Uterus (tissue), 3 donors: ENCODE measurements at regions not wholly inside any gene's neighbourhood (a gene's known extent, or its start where the extent isn't known, plus 50 kb on each side); places are given as distances from the start of the nearest gene placed in this dataset.

Source experiments
- DNase-seq, 2 donors: peaks; one replicate each; pipeline ENCODE4 v3.0.0-alpha.2; 2019 to 2020
- H3K27ac ChIP-seq, 2 donors: fragments of 200-600 bp; sonication (generic); 1 replicate in 1 of 2; 2 replicates in 1 of 2; pipeline ENCODE4 v1.5.1; 2016 to 2018
- H3K27me3 ChIP-seq, 2 donors: fragments of 200-600 bp; sonication (generic); one replicate each; pipeline ENCODE4 v1.5.1; 2018 to 2019; ENCODE audit warnings: control low read depth in 1 of 2
- H3K36me3 ChIP-seq, 2 donors: fragments of 200-600 bp; sonication (generic); one replicate each; pipeline ENCODE4 v1.5.1; 2019; ENCODE audit warnings: control low read depth in 1 of 2
- H3K4me1 ChIP-seq, 2 donors: fragments of 200-600 bp; sonication (generic); one replicate each; pipeline ENCODE4 v1.5.1; 2018 to 2019; ENCODE audit warnings: control low read depth in 1 of 2
- H3K4me3 ChIP-seq, 2 donors: fragments of 200-600 bp; sonication (generic); 1 replicate in 1 of 2; 2 replicates in 1 of 2; pipeline ENCODE4 v1.5.1; 2018 to 2019; ENCODE audit warnings: mild to moderate bottlenecking in 1 of 2
- H3K9me3 ChIP-seq, 2 donors: fragments of 200-600 bp; sonication (generic); one replicate each; pipeline ENCODE4 v1.5.1; 2019; ENCODE audit warnings: control low read depth in 1 of 2
- CTCF ChIP-seq, 4 experiments: fragments of 200-600 bp in 2 of 4; fragments of 450-650 bp in 2 of 4; sonication (generic) in 2 of 4; IDR thresholded peaks; one replicate each; pipeline ENCODE4 v1.5.1; 2016 to 2019; ENCODE audit warnings: antibody characterized with exemption in 4 of 4, mild to moderate bottlenecking in 2 of 4, moderate library complexity in 1 of 4
- POLR2A ChIP-seq, 2 donors: fragments of 450-650 bp; IDR thresholded peaks; one replicate each; pipeline ENCODE4 v1.6.1; 2016; ENCODE audit warnings: antibody characterized with exemption in 2 of 2, mild to moderate bottlenecking in 1 of 2, moderate library complexity in 1 of 2
- intact Hi-C: fragments of 100-400 bp; cut with DNase I; formaldehyde crosslinking; loops from one replicate; pipeline ENCODE4 v1.15.1; 2023; ENCODE audit warnings: low total_unique reads
- donor health status: DM: yes; HTN: yes; CAD: no.

DNA sequence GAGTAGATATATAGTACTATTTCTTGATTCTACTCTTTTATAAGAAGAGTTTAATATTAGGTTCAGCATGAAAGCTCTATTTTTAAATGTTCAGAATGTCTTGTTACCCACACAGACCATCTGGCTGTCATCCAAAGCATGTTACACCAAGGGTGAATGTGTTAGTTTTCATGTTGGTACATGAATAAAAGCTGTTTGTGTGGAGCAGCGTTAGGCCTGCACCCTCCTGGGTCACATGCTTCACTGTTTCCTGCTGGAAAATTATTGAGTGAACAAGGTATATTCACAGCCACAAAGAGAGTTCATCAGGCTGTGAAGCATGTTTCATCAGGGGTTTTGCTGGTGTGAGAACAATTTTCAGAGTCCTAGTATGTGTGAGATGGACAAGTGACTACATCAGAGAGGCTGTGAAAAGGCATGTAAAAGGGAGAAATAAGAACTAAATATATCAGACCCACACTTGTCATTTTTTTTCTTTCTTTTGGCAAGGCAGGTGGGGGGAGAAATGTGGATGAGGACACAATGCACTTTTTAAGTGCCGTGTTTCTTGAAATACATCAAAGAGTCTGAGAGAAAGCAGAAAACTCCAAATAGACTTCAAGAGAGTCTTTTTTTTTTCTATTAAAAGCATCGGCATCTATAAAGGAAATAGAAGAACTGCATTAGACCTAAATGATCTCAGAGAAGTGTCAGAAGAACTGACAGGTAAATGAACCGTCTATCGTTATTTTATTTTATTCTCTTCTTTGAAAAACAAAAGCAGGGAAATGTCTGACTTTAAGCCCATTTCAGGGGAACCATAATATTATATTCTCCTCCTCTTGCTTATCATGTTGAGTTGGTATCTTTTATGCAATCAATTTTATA, 2429.7 kb downstream of the PCDH7 start:
- H3K27ac ChIP-seq, result no peak overlapping the region
- no peak for DNase-seq
- H3K4me1 ChIP-seq, result no peaks in the 10 kb centered on the region
- H3K27me3 ChIP-seq, result no peaks in the 10 kb centered on the region
- H3K4me3 ChIP-seq, result no peak overlapping the region
- no peaks in the 10 kb centered on the region for H3K36me3 ChIP-seq
- TF ChIP-seq POLR2A (IDR thresholded peaks at IDR 0.05), result no peak
- no peak for TF ChIP-seq CTCF (IDR thresholded peaks at IDR 0.05)
- intact Hi-C loops, result no loop called here
- no peaks in the 10 kb centered on the region for H3K9me3 ChIP-seq

GRCh38 chr4:33150525-33150910, 2430.3 kb downstream of the PCDH7 start:
- DNase-seq, result no peak
- TF ChIP-seq POLR2A (IDR thresholded peaks at IDR 0.05) (no peak), CTCF (IDR thresholded peaks at IDR 0.05) (no peak)
- Histone ChIP-seq H3K9me3 (no peaks in the 10 kb centered on the region), H3K4me1 (no peaks in the 10 kb centered on the region), H3K27me3 (no peaks in the 10 kb centered on the region), H3K36me3 (no peaks in the 10 kb centered on the region), H3K4me3 (no peak overlapping the region), H3K27ac (no peak overlapping the region)
- intact Hi-C loops, result no loop called here

GRCh38 chr4:33160126-33160525, 2440.0 kb downstream of the PCDH7 start:
- H3K4me1 ChIP-seq, result no peaks in the 10 kb centered on the region
- no peak overlapping the region for H3K4me3 ChIP-seq
- H3K9me3 ChIP-seq, result no peaks in the 10 kb centered on the region
- intact Hi-C loops, result no loop called here
- H3K36me3 ChIP-seq, result no peaks in the 10 kb centered on the region
- TF ChIP-seq POLR2A (IDR thresholded peaks at IDR 0.05) (no peak), CTCF (IDR thresholded peaks at IDR 0.05) (no peak)
- H3K27me3 ChIP-seq, result no peaks in the 10 kb centered on the region
- H3K27ac ChIP-seq, result no peak overlapping the region
- no peak for DNase-seq

- Histone ChIP-seq H3K36me3 (no peaks in the 10 kb centered on the region), H3K27ac (no peak overlapping the region), H3K9me3 (no peaks in the 10 kb centered on the region), H3K4me1 (no peaks in the 10 kb centered on the region), H3K4me3 (no peak overlapping the region), H3K27me3 (no peaks in the 10 kb centered on the region)
- intact Hi-C loops, result no loop called here
- TF ChIP-seq POLR2A (IDR thresholded peaks at IDR 0.05) (no peak), CTCF (IDR thresholded peaks at IDR 0.05) (no peak)
- no peak for DNase-seq
Measured at GRCh38 chr4:33161202-33161601, 2441.0 kb downstream of the PCDH7 start.

DNA sequence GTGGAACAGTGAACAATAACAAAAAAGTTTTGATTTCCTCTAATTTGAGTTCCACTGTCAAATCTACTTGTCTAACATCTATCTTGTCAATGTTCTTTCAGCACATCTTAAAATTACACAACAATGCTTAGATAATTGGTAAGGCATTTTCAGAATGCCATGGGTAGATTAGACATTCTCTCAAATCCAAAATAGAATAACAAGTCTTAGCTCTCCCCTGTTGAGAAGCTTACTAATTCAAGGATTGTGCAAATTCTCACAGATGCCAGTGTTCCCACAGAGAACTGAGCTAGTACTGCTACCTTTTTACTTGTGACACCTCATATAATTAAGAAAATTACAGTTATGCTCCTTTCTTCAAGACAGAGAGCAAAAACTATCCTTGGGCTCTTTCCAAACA, 2442.0 kb downstream of the PCDH7 start:
- Histone ChIP-seq H3K9me3 (no peaks in the 10 kb centered on the region), H3K4me3 (no peak overlapping the region), H3K36me3 (no peaks in the 10 kb centered on the region), H3K27ac (no peak overlapping the region), H3K4me1 (no peaks in the 10 kb centered on the region), H3K27me3 (no peaks in the 10 kb centered on the region)
- intact Hi-C loops, result no loop called here
- TF ChIP-seq POLR2A (IDR thresholded peaks at IDR 0.05) (no peak), CTCF (IDR thresholded peaks at IDR 0.05) (no peak)
- DNase-seq, result no peak
